ENCODE measurements at regions not wholly inside any gene's neighbourhood (a gene's known extent, or its start where the extent isn't known, plus 50 kb on each side); places are given as distances from the start of the nearest gene placed in this dataset.

GRCh38 chr10:60576130-60577069 is 186.7 kb upstream of the ANK3 start:
- no peak for TF ChIP-seq EP300 (IDR thresholded peaks at IDR 0.05; ENCODE audit: borderline replicate concordance)
- TF ChIP-seq EGR1 (IDR thresholded peaks at IDR 0.05) = no peak
- TF ChIP-seq CREB1 (IDR thresholded peaks at IDR 0.05; ENCODE audit: low read depth) = no peak
- no peak for TF ChIP-seq USF1 (IDR thresholded peaks at IDR 0.05)
- no peak for TF ChIP-seq TCF12 (IDR thresholded peaks at IDR 0.05; ENCODE audit: low read depth)

- TF ChIP-seq ZBTB7A (IDR thresholded peaks at IDR 0.05; ENCODE audit: low read depth) (no peak), TCF12 (IDR thresholded peaks at IDR 0.05; ENCODE audit: low read depth) (no peak), MAX (IDR thresholded peaks at IDR 0.05) (no peak), TAF1 (IDR thresholded peaks at IDR 0.05; ENCODE audit: low read depth) (no peak), EGR1 (IDR thresholded peaks at IDR 0.05) (no peak), NFIC (IDR thresholded peaks at IDR 0.05) (no peak), CREB1 (IDR thresholded peaks at IDR 0.05; ENCODE audit: low read depth) (no peak), CEBPB (IDR thresholded peaks at IDR 0.05) (no peak), EP300 (IDR thresholded peaks at IDR 0.05; ENCODE audit: borderline replicate concordance) (no peak), REST (IDR thresholded peaks at IDR 0.05; ENCODE audit: low read depth) (no peak), USF1 (IDR thresholded peaks at IDR 0.05) (no peak), TEAD4 (IDR thresholded peaks at IDR 0.05) (no peak), RAD21 (IDR thresholded peaks at IDR 0.05; ENCODE audit: low read depth) (no peak)
These were observed 185.4 kb upstream of the ANK3 start for GRCh38 chr10:60575105-60575504.

GRCh38 chr10:60574388-60574787 is 184.7 kb upstream of the ANK3 start:
- TF ChIP-seq REST (IDR thresholded peaks at IDR 0.05; ENCODE audit: low read depth) (no peak), CEBPB (IDR thresholded peaks at IDR 0.05) (no peak), TEAD4 (IDR thresholded peaks at IDR 0.05) (no peak), YY1 (IDR thresholded peaks at IDR 0.05; ENCODE audit: low read depth) (no peak), FOXM1 (IDR thresholded peaks at IDR 0.05; ENCODE audit: borderline replicate concordance, low read depth) (no peak), EGR1 (IDR thresholded peaks at IDR 0.05) (no peak), CREB1 (IDR thresholded peaks at IDR 0.05; ENCODE audit: low read depth) (no peak), TAF1 (IDR thresholded peaks at IDR 0.05; ENCODE audit: low read depth) (no peak), MAX (IDR thresholded peaks at IDR 0.05) (no peak), NFIC (IDR thresholded peaks at IDR 0.05) (no peak), USF1 (IDR thresholded peaks at IDR 0.05) (no peak), EP300 (IDR thresholded peaks at IDR 0.05; ENCODE audit: borderline replicate concordance) (no peak), TCF12 (IDR thresholded peaks at IDR 0.05; ENCODE audit: low read depth) (no peak), ZBTB7A (IDR thresholded peaks at IDR 0.05; ENCODE audit: low read depth) (no peak), RAD21 (IDR thresholded peaks at IDR 0.05; ENCODE audit: low read depth) (no peak)

GRCh38 chr10:60573336-60573735 is 183.7 kb upstream of the ANK3 start:
- peak; percentile 78 for TF ChIP-seq MAX (IDR thresholded peaks at IDR 0.05)
- TF ChIP-seq TCF12 (IDR thresholded peaks at IDR 0.05; ENCODE audit: low read depth) = peak; percentile 97
- TF ChIP-seq EGR1 (IDR thresholded peaks at IDR 0.05) = no peak
- TF ChIP-seq RAD21 (IDR thresholded peaks at IDR 0.05; ENCODE audit: low read depth) = no peak; the same call in 1 of the 2 replicates
- peak; percentile 18; the same call in 1 of the 2 replicates for TF ChIP-seq USF1 (IDR thresholded peaks at IDR 0.05)
- TF ChIP-seq YY1 (IDR thresholded peaks at IDR 0.05; ENCODE audit: low read depth) = 0 out of 2 replicates have a peak, but pooled peaks have one; percentile 47
- 0 out of 2 replicates have a peak, but pooled peaks have one; percentile 16 for TF ChIP-seq CEBPB (IDR thresholded peaks at IDR 0.05)
- peak; percentile 87 for TF ChIP-seq NFIC (IDR thresholded peaks at IDR 0.05)
- no peak for TF ChIP-seq CREB1 (IDR thresholded peaks at IDR 0.05; ENCODE audit: low read depth)
- peak; percentile 79; the same call in 1 of the 2 replicates for TF ChIP-seq FOXM1 (IDR thresholded peaks at IDR 0.05; ENCODE audit: borderline replicate concordance, low read depth)
- TF ChIP-seq REST (IDR thresholded peaks at IDR 0.05; ENCODE audit: low read depth) = no peak
- peak; percentile 84 for TF ChIP-seq ZBTB7A (IDR thresholded peaks at IDR 0.05; ENCODE audit: low read depth)
- TF ChIP-seq EP300 (IDR thresholded peaks at IDR 0.05; ENCODE audit: borderline replicate concordance) = peak; percentile 92
- TF ChIP-seq TEAD4 (IDR thresholded peaks at IDR 0.05) = peak; percentile 95
- TF ChIP-seq TAF1 (IDR thresholded peaks at IDR 0.05; ENCODE audit: low read depth) = peak; percentile 19; the same call in 1 of the 2 replicates
